Activated naive CD4-positive, alpha-beta T cell treated with anti-CD3 and anti-CD28 coated beads, Interleukin-2, amount 10 ng/mL, durations not matched to agents 7 days and 5 days (primary cell): ENCODE measurements at regions not wholly inside any gene's neighbourhood (a gene's known extent, or its start where the extent isn't known, plus 50 kb on each side); places are given as distances from the start of the nearest gene placed in this dataset.

ENCODE experiments used
- CTCF ChIA-PET: fragments of 350-600 bp; sonication (Branson Sonifier 250); formaldehyde crosslinking; loops from one replicate; lab custom pipeline; 2021; ENCODE audit warnings: antibody characterized with exemption; lab: Charles Lee
- DNase-seq: peaks from one replicate; pipeline ENCODE4 v3.0.0-alpha.2; 2020
- H3K27ac Mint-ChIP-seq: one replicate; pipeline ENCODE4 v1.8.0; 2021; ENCODE audit warnings: mild to moderate bottlenecking, moderate library complexity, mixed read lengths
- H3K27me3 Mint-ChIP-seq: one replicate; pipeline ENCODE4 v1.8.0; 2021; ENCODE audit warnings: mild to moderate bottlenecking, mixed read lengths
- H3K36me3 Mint-ChIP-seq: one replicate; pipeline ENCODE4 v1.8.0; 2021; ENCODE audit warnings: mixed read lengths
- H3K4me1 Mint-ChIP-seq: one replicate; pipeline ENCODE4 v1.8.0; 2021; ENCODE audit warnings: mixed read lengths
- H3K4me3 Mint-ChIP-seq: one replicate; pipeline ENCODE4 v1.8.0; 2021; ENCODE audit warnings: mild to moderate bottlenecking, moderate library complexity, mixed read lengths
- H3K9me3 Mint-ChIP-seq: one replicate; pipeline ENCODE4 v1.8.0; 2021; ENCODE audit warnings: mixed read lengths

- Mint-ChIP-seq H3K4me1 (no peaks in the 10 kb centered on the region), H3K4me3 (no peak overlapping the region), H3K9me3 (peaks cover 9% of the 10 kb centered on the region), H3K27ac (no peak overlapping the region), H3K36me3 (no peaks in the 10 kb centered on the region), H3K27me3 (no peaks in the 10 kb centered on the region)
- CTCF ChIA-PET, result no interaction called here
- no peak for DNase-seq
Observed at GRCh38 chr22:47375621-47376321, 613.3 kb downstream of the TBC1D22A start.

- Mint-ChIP-seq H3K4me1 (no peaks in the 10 kb centered on the region), H3K27me3 (no peaks in the 10 kb centered on the region), H3K27ac (no peak overlapping the region), H3K9me3 (peaks cover 9% of the 10 kb centered on the region), H3K4me3 (no peak overlapping the region), H3K36me3 (no peaks in the 10 kb centered on the region)
- DNase-seq, result peak; percentile 9
- CTCF ChIA-PET, result no interaction called here
Observed at GRCh38 chr22:47374901-47375575, 612.6 kb downstream of the TBC1D22A start.

GRCh38 chr22:47374273-47374771 lies 611.9 kb downstream of the TBC1D22A start:
- CTCF ChIA-PET, result no interaction called here
- Mint-ChIP-seq H3K27me3 (no peaks in the 10 kb centered on the region), H3K27ac (no peak overlapping the region)

GRCh38 chr22:47373648-47374272 lies 611.3 kb downstream of the TBC1D22A start:
- H3K36me3 Mint-ChIP-seq, result no peaks in the 10 kb centered on the region
- CTCF ChIA-PET, result no interaction called here
- no peak overlapping the region for H3K27ac Mint-ChIP-seq
- H3K9me3 Mint-ChIP-seq, result peaks cover 7% of the 10 kb centered on the region
- H3K4me3 Mint-ChIP-seq, result no peak overlapping the region
- H3K4me1 Mint-ChIP-seq, result no peaks in the 10 kb centered on the region
- H3K27me3 Mint-ChIP-seq, result no peaks in the 10 kb centered on the region
- no peak for DNase-seq

More at GRCh38 chr22:47374273-47374771, 611.9 kb downstream of the TBC1D22A start:
- DNase-seq, result no peak
- no peak overlapping the region for H3K4me3 Mint-ChIP-seq
- no peaks in the 10 kb centered on the region for H3K36me3 Mint-ChIP-seq
- no peaks in the 10 kb centered on the region for H3K4me1 Mint-ChIP-seq
- peaks cover 9% of the 10 kb centered on the region for H3K9me3 Mint-ChIP-seq

GRCh38 chr22:47372596-47373385 lies 610.3 kb downstream of the TBC1D22A start:
- CTCF ChIA-PET, result no interaction called here
- no peaks in the 10 kb centered on the region for H3K27me3 Mint-ChIP-seq

GRCh38 chr22:47372111-47372581 lies 609.7 kb downstream of the TBC1D22A start:
- Mint-ChIP-seq H3K36me3 (no peaks in the 10 kb centered on the region), H3K9me3 (no peaks in the 10 kb centered on the region), H3K4me1 (no peaks in the 10 kb centered on the region), H3K27ac (no peak overlapping the region), H3K4me3 (no peak overlapping the region), H3K27me3 (no peaks in the 10 kb centered on the region)
- CTCF ChIA-PET, result no interaction called here
- no peak for DNase-seq

More at GRCh38 chr22:47372596-47373385, 610.3 kb downstream of the TBC1D22A start:
- H3K4me1 Mint-ChIP-seq, result no peaks in the 10 kb centered on the region
- no peaks in the 10 kb centered on the region for H3K9me3 Mint-ChIP-seq
- H3K36me3 Mint-ChIP-seq, result no peaks in the 10 kb centered on the region
- no peak overlapping the region for H3K27ac Mint-ChIP-seq
- DNase-seq, result no peak
- H3K4me3 Mint-ChIP-seq, result no peak overlapping the region

GRCh38 chr22:47371263-47372090 lies 609.0 kb downstream of the TBC1D22A start:
- Mint-ChIP-seq H3K4me1 (no peaks in the 10 kb centered on the region), H3K27ac (no peak overlapping the region), H3K27me3 (no peaks in the 10 kb centered on the region), H3K4me3 (no peak overlapping the region), H3K36me3 (no peaks in the 10 kb centered on the region), H3K9me3 (no peaks in the 10 kb centered on the region)
- CTCF ChIA-PET, result no interaction called here
- no peak for DNase-seq

GRCh38 chr22:47370448-47371262 lies 608.2 kb downstream of the TBC1D22A start:
- Mint-ChIP-seq H3K4me3 (no peak overlapping the region), H3K36me3 (no peaks in the 10 kb centered on the region), H3K27me3 (no peaks in the 10 kb centered on the region), H3K27ac (no peak overlapping the region), H3K4me1 (no peaks in the 10 kb centered on the region), H3K9me3 (no peaks in the 10 kb centered on the region)
- DNase-seq, result no peak
- CTCF ChIA-PET, result no interaction called here

- no peak overlapping the region for H3K4me3 Mint-ChIP-seq
- no peaks in the 10 kb centered on the region for H3K9me3 Mint-ChIP-seq
- H3K36me3 Mint-ChIP-seq, result no peaks in the 10 kb centered on the region
- no peaks in the 10 kb centered on the region for H3K27me3 Mint-ChIP-seq
- no peak for DNase-seq
- H3K4me1 Mint-ChIP-seq, result no peaks in the 10 kb centered on the region
- no peak overlapping the region for H3K27ac Mint-ChIP-seq
- CTCF ChIA-PET, result no interaction called here
Observed at GRCh38 chr22:47369431-47370015, 607.1 kb downstream of the TBC1D22A start.

- H3K36me3 Mint-ChIP-seq, result no peaks in the 10 kb centered on the region
- no peaks in the 10 kb centered on the region for H3K27me3 Mint-ChIP-seq
- peaks cover 3% of the 10 kb centered on the region for H3K9me3 Mint-ChIP-seq
- no peak for DNase-seq
- H3K4me3 Mint-ChIP-seq, result no peak overlapping the region
- no peaks in the 10 kb centered on the region for H3K4me1 Mint-ChIP-seq
- CTCF ChIA-PET, result no interaction called here
- H3K27ac Mint-ChIP-seq, result no peak overlapping the region
Observed at GRCh38 chr22:47369020-47369419, 606.6 kb downstream of the TBC1D22A start.

- H3K4me1 Mint-ChIP-seq, result no peaks in the 10 kb centered on the region
- CTCF ChIA-PET, result no interaction called here
- no peak overlapping the region for H3K27ac Mint-ChIP-seq
- H3K27me3 Mint-ChIP-seq, result no peaks in the 10 kb centered on the region
- H3K4me3 Mint-ChIP-seq, result no peak overlapping the region
- H3K36me3 Mint-ChIP-seq, result no peaks in the 10 kb centered on the region
- H3K9me3 Mint-ChIP-seq, result peaks cover 6% of the 10 kb centered on the region
- no peak for DNase-seq
Observed at GRCh38 chr22:47367993-47368945, 605.8 kb downstream of the TBC1D22A start.
